AG08396 (cell line): ENCODE measurements at regions not wholly inside any gene's neighbourhood (a gene's known extent, or its start where the extent isn't known, plus 50 kb on each side); places are given as distances from the start of the nearest gene placed in this dataset.

Experiments used
- DNase-seq: peaks from one replicate; pipeline ENCODE4 v3.0.0; 2012; ENCODE audit warnings: low spot score, mixed read lengths

DNA sequence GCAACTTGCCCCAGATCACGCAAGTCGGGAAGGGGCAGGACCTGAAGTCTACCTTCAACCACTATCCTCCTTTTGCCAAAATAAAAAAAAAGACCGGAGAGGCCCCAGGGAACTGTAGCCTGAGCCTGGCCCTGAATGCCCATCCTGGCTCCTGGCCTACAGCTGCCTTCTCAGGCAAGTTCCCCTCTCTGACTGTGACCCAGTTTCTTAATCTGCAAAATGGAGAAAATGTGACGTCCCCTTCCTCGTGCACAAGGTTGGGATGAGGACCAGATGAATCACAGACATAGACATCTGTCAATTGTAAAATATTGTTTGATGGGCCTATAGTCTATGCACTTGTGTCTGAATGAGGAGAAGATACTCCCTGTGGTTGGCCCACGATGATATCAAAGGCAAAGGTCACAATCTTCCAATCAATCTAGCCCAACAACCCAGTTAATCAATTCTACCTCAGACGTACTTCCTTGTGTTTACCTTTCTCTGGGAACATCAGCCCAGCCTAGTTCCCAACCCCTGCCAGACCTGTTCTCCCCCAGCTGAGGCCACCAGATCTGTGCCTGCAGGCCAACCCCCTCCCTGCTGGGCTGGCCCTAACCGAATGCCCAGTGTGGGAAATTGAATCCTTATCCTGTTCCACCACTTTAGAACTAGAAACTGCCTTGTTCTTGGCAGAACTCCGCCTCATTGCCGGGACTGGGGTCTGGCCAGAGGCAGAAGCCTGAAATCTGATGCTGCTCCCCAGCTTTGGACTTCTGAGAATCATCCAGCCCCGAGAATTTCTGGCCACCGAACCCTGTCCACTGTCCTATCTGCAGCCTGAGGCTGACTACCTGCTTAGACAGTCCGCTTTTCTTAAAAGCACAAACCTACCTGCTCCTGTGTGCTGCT is 101.8 kb upstream of the LIPC start:
- no peak for DNase-seq

DNA sequence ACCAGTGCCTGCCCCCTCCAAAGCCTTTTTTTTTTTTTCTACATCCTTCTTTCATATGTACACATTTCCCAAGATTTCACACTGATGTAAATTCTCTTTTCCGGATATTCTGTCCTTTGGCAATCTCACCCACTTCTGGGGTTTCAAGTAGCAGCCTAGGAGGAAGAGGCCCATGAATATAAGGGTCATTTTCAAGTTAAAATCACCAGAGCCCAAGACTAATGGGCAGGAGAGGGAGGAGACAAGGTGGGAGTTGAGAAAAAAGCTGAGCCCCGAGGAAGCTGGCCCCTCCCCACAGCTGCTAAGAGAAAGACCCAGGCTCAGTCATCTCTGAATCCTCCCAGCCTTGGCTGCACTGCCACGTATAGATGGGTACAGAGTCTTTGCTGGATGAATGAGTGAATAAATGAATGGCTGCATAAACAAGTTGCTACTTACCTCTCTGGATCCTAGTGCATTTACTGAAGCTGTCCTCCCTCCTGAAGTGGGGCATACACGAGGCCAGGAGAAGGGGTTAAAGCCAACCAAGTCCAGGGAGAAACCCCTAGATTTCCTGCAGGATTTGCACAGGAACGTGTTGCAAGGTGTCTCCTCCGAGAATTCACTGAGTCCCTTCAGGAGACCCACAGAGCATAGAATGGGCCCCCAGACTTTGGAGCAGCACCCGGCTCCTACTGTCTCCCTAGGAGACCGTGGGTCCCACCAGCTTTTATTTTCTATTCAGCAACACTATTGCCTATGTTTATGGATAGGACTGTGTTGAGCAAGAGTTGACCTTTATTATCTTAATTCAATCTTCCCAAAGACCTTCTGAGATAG is 100.8 kb upstream of the LIPC start:
- no peak for DNase-seq

DNA sequence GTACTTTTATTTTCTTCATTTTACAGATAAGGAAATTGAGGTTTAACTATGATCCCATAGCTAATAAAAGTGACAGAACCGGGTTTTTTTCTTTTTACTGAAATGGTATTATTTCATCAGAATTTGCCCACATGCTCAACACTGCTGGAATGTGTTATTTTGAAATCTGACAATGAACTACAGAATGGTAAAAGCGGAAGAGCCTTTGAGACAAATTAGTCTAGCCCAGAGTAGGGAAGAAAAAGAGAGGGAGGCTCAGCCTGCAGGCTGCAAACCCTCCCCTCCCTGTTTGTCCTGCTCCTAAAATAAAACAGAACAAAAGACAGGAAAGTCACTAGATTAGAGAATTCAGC is 100.3 kb upstream of the LIPC start:
- DNase-seq: no peak

DNA sequence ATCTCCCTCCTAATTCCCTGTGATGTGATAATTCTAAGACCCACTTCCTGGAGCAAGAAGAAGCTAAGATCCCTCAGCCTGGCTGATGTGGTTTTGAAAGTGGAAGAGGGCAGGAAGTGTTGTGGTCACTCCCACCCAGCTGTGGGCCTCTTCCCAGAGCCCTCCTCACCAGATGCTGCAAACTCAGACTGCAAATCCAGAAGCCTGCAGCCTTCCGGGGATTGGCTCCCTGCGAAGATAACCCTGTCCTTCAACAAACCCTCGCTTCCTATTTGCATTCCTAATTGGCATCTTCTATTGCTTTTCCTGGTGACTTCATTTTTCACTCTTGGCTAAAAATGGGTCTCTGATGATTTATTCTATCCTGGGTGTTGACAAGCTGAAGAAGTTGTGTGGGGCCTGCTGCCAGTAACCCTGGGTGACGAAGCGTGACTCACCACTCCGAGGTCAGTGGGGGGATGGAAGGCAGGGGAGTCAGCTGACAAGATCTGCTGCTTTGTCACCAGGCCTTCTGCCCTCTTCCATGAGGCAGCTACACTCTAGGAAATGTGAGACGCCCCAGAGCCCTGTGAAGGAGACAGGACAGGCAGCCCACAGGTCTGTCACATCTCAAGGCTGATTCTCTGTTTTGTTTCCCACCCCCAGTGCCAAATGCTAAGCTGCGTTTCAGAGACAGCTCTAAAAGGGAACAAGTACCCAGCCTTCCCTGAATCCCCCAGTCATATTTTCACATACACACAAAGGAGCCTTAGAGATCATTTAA is 99.7 kb upstream of the LIPC start:
- peak; percentile 82 for DNase-seq

DNA sequence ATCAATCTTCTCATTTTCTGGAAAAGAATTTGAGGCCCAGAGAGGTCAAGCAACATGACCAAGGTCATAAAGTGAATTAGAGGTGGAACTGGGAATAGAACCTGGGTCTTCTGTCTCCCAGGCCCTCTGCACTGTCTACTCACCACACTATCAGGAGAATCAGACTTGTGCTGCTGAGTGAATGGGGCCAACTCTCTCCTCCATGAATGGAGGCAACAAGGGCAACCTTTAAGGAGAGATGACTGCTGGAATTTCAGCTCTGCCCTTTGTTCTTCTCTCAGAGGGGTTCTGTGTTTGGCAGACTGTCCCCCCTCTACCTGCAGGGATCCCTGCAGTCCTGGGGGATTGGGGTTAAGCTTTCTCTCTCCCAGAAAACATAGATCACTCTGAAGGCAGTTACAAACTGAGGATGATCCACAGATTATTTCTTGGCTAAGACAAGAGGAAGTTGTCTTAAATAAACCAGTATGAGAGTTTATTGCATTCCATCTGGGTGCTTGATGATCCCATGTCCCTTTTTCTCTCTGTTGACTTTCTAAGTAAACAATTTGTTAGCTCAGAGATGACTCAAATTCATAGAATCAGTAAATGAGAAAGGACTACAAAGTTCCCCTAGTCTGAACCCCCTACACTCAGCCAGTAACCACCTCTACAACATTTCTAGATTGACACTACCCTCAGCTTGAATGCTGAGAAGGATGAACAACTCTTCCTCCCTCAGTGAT is 99.0 kb upstream of the LIPC start:
- peak; percentile 21 for DNase-seq

DNA sequence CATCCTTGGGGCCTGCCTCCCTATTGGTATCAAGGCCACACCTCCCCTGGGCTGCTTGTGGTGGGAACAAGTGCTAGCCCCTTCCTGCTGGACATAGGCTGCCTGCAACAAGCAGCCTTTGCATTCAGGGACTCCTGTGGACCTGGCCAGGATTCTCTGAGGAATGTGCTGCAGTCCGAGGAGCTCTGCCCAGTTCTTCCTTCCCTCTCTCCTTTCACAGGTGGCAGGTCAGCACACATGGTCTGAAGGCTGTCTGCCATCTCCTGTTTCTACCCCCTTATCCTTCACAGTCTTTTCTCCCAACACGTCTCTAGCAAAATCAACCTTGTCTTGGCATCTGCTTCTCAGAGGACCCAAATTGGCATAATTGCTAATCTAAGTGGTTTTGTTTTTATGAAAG is 97.0 kb upstream of the LIPC start:
- DNase-seq: no peak

DNA sequence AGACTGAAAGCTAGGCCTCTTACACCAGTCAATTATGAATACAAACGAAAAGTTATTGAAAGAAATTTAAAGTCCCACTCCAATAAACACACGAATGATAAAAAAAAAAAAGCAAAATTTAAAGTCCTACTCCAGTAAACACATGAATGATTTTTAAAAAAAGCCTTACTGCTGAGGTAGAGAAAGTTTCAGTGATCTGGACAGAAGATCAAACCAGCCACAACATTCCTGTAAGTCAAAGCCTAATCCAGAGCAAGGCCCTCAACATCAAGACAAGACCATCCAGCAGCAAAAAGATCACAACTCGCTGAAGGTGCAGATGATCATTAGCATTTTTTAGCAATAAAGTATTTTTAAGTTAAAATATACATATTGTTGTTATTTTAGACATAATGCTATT is 95.6 kb upstream of the LIPC start:
- no peak for DNase-seq

DNA sequence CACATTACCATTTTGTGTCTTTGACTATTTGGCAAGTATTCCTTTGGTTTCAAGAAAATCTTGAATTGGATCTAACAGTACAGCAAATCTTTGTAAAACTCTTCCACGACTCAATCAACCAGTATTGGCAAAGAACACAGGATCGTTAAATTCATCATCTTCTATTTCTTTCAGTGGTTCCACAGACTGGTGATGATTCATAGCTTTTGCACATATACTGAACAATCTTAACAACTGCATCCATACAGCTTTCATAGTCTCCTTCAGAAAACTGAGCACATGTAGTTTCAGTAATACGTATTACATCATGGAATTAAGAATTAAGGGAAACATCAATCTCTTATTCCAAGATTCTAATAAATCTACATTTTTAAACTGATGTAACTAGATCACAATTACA is 91.6 kb upstream of the LIPC start:
- DNase-seq: no peak

DNA sequence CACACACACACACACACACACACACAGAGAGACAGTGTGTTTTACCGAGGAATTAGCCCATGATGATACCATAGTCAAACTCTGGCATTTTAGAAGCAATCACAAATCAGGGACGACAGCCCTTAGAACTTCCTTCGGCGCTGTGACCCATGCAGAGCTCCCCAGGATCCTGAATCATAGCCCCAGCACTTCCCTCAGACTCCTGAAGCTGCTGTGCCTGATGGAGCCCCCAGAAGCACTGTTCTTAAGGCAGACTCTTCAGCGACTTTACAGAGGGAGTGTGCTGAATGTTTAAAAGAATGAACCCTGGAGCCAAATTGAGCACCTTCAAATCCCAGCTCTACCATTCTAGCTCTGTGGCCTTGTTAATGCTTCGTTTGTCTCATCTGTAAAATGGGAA is 89.3 kb upstream of the LIPC start:
- no peak for DNase-seq

DNA sequence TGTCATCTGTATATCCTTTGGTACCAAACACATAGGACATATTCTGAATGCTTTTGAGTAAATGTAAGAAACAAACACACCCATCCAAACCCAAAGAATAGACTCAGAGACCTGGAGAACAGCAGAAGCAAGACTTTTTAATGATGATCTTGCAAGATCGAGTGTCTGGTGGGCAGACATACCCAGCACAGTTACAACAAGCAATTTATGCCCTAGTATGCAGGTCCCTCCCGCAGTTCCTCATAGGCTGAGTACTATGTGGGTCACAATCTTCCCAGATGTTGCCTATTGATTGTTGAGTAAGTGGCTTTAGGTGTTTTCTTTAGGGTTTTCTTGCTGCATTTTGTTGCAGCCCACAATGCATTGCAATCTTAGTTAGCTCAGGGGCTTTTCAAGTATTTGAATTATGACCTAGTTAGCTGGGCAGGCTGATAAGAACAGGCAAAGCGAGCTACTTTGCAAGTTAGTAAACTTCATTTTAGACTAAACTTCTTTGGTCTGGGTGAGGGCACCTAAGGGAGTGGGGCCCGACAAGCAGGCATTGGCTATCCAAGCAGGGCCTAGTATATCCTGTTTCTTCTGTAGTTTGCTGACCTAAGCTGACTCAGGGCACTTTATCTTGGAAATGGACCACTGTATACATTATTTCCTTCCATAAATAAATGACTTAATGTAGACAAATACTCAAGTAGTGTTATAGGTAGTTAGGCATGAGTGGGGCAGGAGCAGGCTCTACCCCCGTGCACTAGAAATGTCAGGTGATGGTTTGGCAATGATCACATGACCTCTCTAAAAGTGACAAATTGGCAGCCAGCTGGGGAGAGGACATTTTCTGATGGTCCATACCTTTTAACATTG is 87.3 kb upstream of the LIPC start:
- no peak for DNase-seq

DNA sequence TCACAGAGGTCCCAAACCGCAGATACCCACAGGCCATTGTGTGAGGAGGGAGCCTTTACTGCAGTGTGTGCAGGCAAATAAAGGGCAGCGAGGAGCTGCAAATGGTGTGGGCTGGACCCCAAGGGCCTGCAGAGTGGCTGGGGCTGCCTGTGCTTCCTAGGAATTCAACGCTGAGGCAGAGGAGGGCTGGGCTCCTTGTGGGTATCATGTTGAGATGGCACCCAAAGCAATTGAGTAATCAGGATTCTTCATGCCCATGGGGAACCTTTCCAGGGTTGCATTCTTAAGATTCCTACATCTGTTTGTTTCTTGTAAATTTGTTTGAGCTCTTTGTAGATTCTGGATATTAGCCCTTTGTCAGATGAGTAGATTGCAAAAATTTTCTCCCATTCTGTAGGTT is 85.4 kb upstream of the LIPC start:
- peak; percentile 23 for DNase-seq

DNA sequence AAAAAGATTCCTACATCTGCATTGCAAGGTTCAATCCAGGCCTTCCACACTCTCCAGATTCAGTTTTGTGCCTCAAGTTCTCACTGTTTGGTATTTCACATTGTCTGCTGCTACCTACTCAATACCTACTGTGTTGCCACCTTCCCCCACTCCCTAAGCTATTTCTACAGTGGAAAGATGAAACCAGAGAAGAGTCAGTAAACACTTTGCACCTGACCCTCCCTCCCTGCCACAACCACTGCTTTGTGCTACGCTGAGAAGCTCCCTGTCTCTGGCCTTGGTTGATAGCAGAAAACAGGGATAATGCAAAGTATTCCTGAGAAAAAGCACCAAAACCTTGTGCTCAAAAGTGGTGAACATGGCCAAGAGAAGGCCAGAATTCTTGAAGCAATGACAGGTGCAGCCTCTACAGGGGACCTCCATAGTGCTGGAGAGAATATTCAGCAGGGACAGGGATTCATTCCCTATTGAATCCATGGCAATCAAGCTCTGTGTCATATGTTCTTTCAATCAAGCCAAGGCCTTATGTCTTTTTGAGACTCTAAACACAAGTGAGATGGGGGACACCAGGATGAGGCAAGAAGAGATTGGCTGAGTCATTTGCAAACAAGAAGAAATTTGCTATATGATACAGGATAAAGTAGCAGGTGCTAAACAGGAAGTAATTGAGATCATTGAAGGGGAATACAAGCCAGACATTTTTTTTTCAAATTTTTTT is 83.5 kb upstream of the LIPC start:
- DNase-seq: no peak

DNA sequence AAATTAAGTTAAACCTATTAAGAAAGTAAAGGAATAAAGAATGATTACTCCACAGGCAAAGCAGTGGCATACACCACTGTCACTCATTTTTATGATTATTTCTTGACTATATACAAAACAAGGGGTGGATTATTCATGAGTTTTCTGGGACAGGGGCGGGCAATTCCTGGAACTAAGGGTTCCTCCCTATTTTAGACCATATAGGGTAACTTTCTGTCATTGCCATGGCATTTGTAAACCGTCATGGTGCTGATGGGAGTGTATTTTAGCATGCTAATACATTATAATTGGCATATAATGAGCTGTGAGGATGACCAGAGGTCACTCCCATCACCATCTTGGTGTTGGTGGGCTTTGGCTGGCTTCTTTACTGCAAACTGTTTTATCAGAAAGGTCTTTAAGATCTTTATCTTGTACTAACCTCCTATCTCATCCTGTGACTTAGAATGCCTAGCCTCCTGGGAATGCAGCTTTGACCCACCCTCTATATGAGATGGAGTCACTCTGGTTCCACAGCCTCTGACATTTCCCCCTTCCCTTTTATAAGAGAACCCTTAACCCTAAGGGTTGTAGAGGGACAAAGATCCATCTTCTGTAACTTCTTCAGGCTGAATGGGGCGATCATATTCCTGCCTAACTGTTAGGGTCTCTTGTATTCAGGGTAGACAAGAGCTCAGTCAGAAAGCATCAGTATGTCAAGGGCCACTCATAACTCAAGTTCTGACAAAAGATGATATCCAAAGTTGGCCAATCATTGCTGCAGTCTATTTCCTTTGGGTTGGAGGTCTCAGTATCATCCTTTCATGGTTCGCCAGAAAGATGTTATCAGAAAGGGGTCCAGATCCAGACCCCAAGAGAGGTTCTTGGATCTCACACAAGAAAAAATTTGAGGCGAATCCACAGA is 79.5 kb upstream of the LIPC start:
- DNase-seq: no peak

DNA sequence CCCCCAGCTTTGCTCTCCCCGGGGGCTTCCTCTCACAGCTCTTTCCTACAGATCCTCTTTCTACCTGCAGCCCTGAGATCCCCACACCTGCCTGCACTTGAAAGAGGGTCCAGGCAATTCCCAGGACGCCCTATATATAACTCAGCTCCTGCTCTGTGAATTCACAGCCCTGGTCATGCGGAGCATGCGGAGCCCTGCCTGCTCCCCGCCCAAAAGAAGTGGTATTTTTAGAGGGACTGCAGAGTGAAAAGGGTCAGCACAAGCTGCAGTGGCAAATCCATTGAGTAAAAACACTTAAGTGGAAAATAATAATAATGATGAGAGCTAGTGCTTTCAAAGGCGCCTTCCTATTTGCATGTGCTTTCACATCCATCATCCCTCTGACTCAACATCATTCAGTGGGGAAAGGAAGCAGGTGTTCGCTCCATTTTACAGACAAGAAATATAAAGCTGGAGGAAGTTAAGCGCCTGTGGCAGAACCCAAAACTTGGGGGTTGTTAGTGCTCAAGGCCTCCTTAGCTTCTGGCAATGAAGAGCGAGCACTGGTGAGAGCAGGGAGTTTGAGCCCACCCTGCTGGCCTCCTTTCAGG is 76.3 kb upstream of the LIPC start:
- no peak for DNase-seq

DNA sequence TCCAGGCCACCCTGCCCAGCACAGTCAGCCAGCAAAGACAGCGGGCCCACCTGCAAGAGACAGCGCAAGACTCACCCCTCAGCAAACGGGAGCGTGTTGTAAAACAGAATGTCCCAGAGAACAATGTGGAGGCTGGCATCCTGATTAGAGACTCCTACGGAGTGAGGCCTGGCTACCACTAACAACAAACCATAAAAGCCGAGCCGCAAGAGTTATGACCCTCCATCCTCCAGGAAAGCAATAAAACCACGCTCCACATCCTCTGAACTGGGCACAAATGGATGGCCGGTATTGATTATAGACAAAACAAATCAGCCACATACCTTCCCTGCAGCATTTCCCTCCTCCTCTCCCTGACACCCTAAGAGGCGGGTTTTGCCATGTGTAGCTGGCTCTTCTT is 75.8 kb upstream of the LIPC start:
- DNase-seq: no peak

DNA sequence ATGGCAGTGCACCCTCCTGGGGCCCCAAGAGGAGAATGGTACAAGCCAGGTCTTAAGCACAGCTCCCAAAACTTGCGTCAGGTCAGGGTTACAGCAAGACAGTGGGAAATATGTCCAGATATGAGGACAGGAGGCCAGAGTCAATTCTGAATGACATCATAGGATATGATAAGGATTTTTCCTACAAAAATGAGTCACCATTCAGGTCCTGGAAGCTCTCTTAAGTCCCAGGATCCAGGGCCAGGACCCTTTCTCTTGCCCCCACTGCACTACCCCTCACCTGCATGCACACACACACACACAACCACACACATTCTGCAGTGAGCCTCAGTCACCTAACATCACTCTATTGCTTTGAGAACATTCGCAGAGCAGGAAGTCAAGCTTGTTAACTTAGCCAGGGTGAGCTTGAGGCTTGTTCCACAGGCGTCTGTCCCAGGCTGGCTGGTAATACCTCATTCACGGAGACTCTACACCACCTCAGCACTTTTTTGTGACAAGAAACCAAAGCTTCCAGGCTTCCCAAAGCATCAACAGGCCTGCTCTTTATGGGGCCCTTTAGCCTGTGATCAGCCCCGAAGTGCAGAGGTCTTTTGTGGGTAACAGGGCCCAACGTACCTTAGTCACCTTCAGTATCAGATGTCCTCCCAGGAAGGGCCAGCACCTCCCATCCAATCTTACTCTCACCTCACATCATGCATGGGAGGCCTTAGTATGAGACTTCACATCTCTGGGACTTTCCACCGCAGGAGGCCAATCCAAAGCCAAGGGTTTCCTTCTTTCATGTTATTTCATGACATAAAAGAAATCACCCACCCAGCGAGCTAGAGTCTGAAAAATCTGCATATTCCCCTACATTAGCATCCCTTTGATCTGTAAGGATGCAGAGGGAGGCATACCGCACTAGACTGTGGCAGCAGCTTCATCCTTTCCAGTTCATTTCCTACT is 74.0 kb upstream of the LIPC start:
- DNase-seq: no peak

DNA sequence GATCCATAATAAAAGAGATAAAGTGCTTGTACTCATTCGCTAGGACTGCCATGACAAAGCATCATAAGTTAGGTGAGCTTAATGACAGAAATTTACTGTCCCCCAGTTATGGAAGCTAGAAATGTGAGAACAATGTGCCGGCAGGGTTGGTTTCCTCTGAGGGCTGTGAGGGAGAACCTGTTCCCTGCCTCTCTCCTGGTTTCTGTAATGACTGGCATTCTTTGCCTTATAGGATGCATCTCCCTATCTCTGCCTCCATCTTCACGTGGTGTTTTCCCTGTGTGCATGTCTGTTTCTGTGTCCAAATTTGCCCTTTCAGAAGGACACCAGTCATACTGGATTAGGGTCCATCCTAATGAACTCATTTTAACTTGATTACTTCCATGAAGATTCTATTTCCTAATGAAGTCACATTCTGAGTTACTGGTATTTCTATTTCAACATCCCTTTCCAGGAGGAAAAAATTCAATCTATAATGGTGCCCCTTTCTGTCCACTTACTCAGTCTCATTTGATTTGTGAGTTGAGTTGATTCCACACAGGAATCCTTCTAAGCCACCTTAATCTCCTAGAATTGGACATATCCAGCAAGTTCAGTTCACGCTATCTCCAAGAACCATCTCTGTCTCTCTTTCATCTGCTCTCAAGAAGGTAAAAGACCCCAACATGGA is 71.2 kb upstream of the LIPC start:
- no peak for DNase-seq
